ENCODE measurements at regions not wholly inside any gene's neighbourhood (a gene's known extent, or its start where the extent isn't known, plus 50 kb on each side); places are given as distances from the start of the nearest gene placed in this dataset.

DNA sequence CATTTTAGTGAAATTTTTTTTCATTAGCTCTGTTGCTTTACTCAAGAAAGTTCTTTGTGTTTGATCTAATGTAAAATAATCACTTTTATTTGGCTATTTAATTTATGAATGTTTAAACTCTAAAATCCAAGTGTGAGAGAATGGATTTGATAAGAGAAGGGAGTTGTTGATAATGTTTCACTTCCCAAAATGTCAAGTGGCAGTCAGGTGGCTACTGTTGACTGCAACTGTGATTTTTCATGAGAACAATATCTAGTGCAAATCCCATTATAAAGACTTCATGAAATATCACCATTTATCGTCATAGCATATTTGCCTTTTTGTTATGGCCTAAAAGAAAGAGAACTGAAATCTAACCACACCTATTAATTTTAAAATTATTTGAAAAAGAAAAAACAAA lies 118.3 kb upstream of the SNX2 start:
- TF ChIP-seq CTCF (conservative IDR thresholded peaks at IDR 0.05) (no peak), ZFX (IDR thresholded peaks at IDR 0.05) (no peak)
